ENCODE measurements at regions not wholly inside any gene's neighbourhood (a gene's known extent, or its start where the extent isn't known, plus 50 kb on each side); places are given as distances from the start of the nearest gene placed in this dataset.

- no peaks in the 10 kb centered on the region for H3K36me3 Mint-ChIP-seq
- no peak for DNase-seq (ENCODE audit: extremely low spot score, unreplicated experiment)
- H3K27ac Mint-ChIP-seq, result no peak overlapping the region
- no peaks in the 10 kb centered on the region for H3K27me3 Mint-ChIP-seq
- H3K9me3 Mint-ChIP-seq, result peaks cover 7% of the 10 kb centered on the region
- TF ChIP-seq, protein P1, sequence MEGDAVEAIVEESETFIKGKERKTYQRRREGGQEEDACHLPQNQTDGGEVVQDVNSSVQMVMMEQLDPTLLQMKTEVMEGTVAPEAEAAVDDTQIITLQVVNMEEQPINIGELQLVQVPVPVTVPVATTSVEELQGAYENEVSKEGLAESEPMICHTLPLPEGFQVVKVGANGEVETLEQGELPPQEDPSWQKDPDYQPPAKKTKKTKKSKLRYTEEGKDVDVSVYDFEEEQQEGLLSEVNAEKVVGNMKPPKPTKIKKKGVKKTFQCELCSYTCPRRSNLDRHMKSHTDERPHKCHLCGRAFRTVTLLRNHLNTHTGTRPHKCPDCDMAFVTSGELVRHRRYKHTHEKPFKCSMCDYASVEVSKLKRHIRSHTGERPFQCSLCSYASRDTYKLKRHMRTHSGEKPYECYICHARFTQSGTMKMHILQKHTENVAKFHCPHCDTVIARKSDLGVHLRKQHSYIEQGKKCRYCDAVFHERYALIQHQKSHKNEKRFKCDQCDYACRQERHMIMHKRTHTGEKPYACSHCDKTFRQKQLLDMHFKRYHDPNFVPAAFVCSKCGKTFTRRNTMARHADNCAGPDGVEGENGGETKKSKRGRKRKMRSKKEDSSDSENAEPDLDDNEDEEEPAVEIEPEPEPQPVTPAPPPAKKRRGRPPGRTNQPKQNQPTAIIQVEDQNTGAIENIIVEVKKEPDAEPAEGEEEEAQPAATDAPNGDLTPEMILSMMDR (conservative IDR thresholded peaks at IDR 0.05), result no peak
- H3K4me3 Mint-ChIP-seq, result no peak overlapping the region
- H3K4me1 Mint-ChIP-seq (ENCODE audit: unreplicated experiment), result peaks cover 10% of the 10 kb centered on the region
Measured at GRCh38 chr4:148780426-148781005, 338.3 kb upstream of the NR3C2 start.

DNA sequence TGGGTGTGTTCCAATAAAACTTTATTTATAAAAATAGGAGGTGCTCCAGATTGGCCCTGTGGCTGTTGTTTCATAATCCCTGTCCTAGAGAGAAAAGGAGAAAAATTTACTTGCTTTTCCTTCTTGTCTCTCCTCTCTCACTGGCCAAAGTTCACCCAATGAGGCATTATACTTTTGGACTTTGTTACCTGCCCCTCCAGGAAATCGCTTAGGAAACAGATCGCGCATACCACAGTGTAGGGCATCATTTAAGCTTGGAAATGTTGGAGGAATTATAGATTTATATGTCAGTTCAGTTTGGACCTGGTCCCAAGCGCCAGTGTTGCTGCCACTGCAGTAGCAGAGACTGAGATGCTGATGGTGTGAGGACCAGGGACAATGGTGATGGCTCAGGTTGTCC lies 337.6 kb upstream of the NR3C2 start:
- H3K27ac Mint-ChIP-seq, result no peak overlapping the region
- H3K4me1 Mint-ChIP-seq (ENCODE audit: unreplicated experiment), result peaks cover 10% of the 10 kb centered on the region
- H3K27me3 Mint-ChIP-seq, result no peaks in the 10 kb centered on the region
- H3K9me3 Mint-ChIP-seq, result peaks cover 7% of the 10 kb centered on the region
- DNase-seq (ENCODE audit: extremely low spot score, unreplicated experiment), result no peak
- TF ChIP-seq, protein P1 (conservative IDR thresholded peaks at IDR 0.05), result no peak
- H3K4me3 Mint-ChIP-seq, result no peak overlapping the region
- H3K36me3 Mint-ChIP-seq, result no peaks in the 10 kb centered on the region

GRCh38 chr4:148778980-148779675 lies 336.9 kb upstream of the NR3C2 start:
- no peak overlapping the region for H3K27ac Mint-ChIP-seq
- peaks cover 10% of the 10 kb centered on the region for H3K4me1 Mint-ChIP-seq (ENCODE audit: unreplicated experiment)
- no peak for DNase-seq (ENCODE audit: extremely low spot score, unreplicated experiment)
- no peak overlapping the region for H3K4me3 Mint-ChIP-seq
- no peaks in the 10 kb centered on the region for H3K36me3 Mint-ChIP-seq
- no peaks in the 10 kb centered on the region for H3K27me3 Mint-ChIP-seq
- TF ChIP-seq, protein P1 (conservative IDR thresholded peaks at IDR 0.05), result no peak
- peaks cover 7% of the 10 kb centered on the region for H3K9me3 Mint-ChIP-seq

DNA sequence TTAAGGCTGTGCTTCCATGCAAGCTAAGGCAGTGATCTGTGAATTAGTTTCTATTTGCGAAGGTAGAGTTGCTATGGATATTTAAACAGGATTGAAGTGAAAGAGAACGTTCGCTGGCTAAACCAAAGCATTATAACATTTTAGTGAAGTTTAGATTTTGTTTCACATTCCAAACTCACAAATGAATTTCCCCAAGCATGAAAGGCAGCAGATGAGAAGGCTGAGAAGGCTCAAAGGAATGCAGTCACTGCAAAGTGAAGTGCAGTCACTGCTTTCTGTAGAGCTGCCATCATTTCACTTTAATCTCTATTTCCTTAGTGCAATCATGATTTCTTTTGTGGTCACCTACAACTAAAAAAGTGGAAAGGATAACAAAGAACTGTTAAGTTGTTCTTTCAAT lies 334.7 kb upstream of the NR3C2 start:
- H3K27ac Mint-ChIP-seq, result no peak overlapping the region
- DNase-seq (ENCODE audit: extremely low spot score, unreplicated experiment), result no peak

GRCh38 chr4:148774134-148774533 lies 331.9 kb upstream of the NR3C2 start:
- H3K36me3 Mint-ChIP-seq, result no peaks in the 10 kb centered on the region
- no peaks in the 10 kb centered on the region for H3K27me3 Mint-ChIP-seq
- no peaks in the 10 kb centered on the region for H3K9me3 Mint-ChIP-seq
- no peaks in the 10 kb centered on the region for H3K4me1 Mint-ChIP-seq (ENCODE audit: unreplicated experiment)
- TF ChIP-seq, protein P1 (conservative IDR thresholded peaks at IDR 0.05), result no peak
- H3K4me3 Mint-ChIP-seq, result no peak overlapping the region
- no peak overlapping the region for H3K27ac Mint-ChIP-seq
- DNase-seq (ENCODE audit: extremely low spot score, unreplicated experiment), result no peak

More for the DNA sequence above, 334.7 kb upstream of the NR3C2 start:
- TF ChIP-seq, protein P1 (conservative IDR thresholded peaks at IDR 0.05), result no peak
- Mint-ChIP-seq H3K4me3 (no peak overlapping the region), H3K27me3 (no peaks in the 10 kb centered on the region), H3K4me1 (ENCODE audit: unreplicated experiment) (peaks cover 4% of the 10 kb centered on the region), H3K36me3 (no peaks in the 10 kb centered on the region), H3K9me3 (peaks cover 7% of the 10 kb centered on the region)
